ENCODE measurements at regions not wholly inside any gene's neighbourhood (a gene's known extent, or its start where the extent isn't known, plus 50 kb on each side); places are given as distances from the start of the nearest gene placed in this dataset.
"Not testable (repeated sequence)": the region's sequence is repeated elsewhere in the genome, so short reads cannot be mapped to it uniquely, and the experiment has no call there.

DNA sequence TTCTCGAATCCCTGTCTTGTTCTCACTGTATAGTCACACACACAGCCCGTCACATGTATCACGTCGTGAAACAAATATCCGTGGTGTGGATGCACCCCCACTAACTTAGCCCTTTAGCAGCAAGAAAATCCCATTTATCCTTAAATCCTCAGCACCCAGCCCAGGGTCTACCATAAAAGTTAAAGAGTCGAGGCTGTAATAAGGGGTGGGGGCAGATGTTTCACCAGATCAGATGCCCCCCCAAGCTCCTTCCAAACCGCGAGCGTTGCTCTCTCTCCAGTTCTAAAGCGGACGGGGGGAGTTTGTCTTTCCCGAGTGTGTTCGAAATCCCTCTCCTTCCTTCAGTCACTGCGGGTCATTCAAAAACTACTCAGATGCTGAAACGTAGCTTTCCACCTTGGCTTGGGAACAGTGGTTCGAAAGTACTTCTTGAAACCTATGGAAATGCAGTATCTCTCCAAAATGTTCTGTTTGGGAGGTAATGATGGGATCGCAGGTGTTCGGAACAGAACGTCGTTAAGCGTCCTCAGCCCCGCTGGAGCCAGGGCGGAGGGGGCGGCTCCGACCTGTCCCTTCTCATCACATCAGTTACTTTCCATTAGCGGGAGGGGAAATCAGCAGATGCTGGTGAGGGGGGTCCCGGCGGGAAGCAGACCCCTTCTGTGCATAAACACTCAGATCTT, 156.2 kb downstream of the BRD1 start:
- H3K4me3 Mint-ChIP-seq = peak overlapping the region; percentile 65 to 75 (median 71)
- TF ChIP-seq, protein P1, sequence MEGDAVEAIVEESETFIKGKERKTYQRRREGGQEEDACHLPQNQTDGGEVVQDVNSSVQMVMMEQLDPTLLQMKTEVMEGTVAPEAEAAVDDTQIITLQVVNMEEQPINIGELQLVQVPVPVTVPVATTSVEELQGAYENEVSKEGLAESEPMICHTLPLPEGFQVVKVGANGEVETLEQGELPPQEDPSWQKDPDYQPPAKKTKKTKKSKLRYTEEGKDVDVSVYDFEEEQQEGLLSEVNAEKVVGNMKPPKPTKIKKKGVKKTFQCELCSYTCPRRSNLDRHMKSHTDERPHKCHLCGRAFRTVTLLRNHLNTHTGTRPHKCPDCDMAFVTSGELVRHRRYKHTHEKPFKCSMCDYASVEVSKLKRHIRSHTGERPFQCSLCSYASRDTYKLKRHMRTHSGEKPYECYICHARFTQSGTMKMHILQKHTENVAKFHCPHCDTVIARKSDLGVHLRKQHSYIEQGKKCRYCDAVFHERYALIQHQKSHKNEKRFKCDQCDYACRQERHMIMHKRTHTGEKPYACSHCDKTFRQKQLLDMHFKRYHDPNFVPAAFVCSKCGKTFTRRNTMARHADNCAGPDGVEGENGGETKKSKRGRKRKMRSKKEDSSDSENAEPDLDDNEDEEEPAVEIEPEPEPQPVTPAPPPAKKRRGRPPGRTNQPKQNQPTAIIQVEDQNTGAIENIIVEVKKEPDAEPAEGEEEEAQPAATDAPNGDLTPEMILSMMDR (IDR thresholded peaks at IDR 0.05; ENCODE audit: unreplicated experiment in 3 of 3) = no peak

DNA sequence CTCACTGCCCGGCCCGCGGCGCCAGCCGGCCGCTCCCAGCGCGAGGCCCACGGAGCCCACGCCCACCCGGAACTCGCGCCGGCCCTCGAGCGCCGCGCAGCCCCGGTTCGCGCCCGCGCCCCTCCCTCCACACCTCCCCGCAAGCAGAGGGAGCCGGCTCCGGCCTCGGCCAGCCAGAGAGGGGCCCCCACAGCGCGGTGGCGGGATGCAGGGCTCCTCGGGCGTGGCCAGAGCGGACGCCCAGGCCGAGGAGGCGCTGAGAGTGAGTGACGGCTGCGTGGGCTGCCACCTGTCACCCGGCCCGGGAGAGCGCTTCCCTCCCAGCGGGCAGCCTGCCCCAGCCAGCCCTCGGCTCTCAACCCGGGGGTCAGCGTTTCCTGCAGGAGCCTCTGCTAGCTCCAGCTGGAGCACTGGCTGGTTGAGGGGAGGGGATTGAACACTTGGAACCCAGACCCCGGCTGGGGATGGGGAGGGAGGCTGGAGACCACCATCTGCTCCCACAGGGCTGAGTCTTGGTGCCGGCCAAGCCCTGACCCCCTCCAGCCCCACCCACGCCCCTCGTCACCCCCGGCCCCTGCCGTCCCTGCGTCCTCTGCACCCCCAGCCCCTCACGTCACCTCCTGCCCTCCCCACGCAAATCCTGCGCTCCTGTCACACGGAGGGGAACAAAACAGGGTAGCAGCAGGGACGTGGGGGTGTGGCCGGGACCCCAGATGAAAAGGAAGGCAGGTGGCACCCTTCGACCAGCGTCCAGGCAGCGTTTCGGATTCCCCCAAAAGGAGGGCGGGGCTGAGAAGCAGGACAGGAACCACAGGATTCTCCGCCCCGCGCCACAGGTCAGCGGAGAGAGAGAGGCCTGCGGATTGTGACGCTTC, 157.0 kb downstream of the BRD1 start:
- no peaks in the 10 kb centered on the region for H3K36me3 Mint-ChIP-seq (ENCODE audit: low read depth)
- peak overlapping the region; percentile 65 to 75 (median 71) for H3K4me3 Mint-ChIP-seq
- H3K4me1 Mint-ChIP-seq = peaks cover 17% of the 10 kb centered on the region
- peaks cover 5% of the 10 kb centered on the region for H3K9me3 Mint-ChIP-seq
- H3K27me3 Mint-ChIP-seq (ENCODE audit: low read depth) = peaks cover 76% of the 10 kb centered on the region
- TF ChIP-seq, protein P1 (IDR thresholded peaks at IDR 0.05; ENCODE audit: unreplicated experiment in 3 of 3) = no peak
- H3K27ac Mint-ChIP-seq = no peak overlapping the region

More for the DNA sequence above, 156.2 kb downstream of the BRD1 start:
- no peak overlapping the region for H3K27ac Mint-ChIP-seq
- no peaks in the 10 kb centered on the region for H3K36me3 Mint-ChIP-seq (ENCODE audit: low read depth)
- peaks cover 2% of the 10 kb centered on the region for H3K9me3 Mint-ChIP-seq
- peaks cover 77% of the 10 kb centered on the region for H3K27me3 Mint-ChIP-seq (ENCODE audit: low read depth)
- H3K4me1 Mint-ChIP-seq = peaks cover 12% of the 10 kb centered on the region

DNA sequence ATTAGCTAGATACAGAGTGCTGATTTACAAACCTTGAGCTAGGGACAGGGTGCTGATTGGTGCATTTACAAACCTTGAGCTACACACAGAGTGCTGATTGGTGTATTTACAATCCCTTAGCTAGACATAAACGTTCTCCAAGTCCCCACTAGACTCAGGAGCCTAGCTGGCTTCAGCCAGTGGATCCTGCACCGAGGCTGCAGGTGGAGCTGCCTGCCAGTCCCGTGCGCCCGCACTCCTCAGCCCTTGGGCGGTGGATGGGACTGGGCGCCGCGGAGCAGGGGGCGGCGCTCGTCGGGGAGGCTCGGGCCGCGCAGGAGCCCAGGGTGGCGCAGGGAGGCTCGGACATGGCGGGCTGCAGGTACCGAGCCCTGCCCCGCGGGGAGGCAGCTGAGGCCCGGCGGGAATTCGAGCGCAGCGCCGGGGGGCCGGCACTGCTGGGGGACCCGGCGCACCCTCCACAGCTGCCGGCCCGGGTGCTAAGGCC, 157.7 kb downstream of the BRD1 start:
- H3K9me3 Mint-ChIP-seq; H3K27ac Mint-ChIP-seq; H3K36me3 Mint-ChIP-seq (ENCODE audit: low read depth); H3K4me3 Mint-ChIP-seq: not testable (repeated sequence)
- H3K4me1 Mint-ChIP-seq = peaks cover 17% of the 10 kb centered on the region
- peaks cover 74% of the 10 kb centered on the region for H3K27me3 Mint-ChIP-seq (ENCODE audit: low read depth)

DNA sequence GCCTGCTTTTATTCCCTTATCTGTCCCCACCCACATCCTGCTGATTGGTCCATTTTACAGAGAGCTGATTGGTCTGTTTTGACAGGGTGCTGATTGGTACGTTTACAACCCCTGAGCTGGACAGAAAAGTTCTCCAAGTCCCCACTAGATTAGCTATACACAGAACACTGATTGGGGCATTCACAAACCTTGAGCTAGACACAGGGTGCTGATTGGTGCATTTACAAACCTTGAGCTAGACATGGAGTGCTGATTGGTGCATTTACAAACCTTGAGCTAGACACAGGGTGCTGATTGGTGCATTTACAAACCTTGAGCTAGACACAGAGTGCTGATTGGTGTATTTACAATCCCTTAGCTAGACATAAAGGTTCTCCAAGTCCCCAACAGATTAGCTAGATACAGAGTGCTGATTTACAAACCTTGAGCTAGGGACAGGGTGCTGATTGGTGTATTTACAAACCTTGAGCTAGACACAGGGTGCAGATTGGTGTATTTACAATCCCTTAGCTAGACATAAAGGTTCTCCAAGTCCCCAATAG, 158.2 kb downstream of the BRD1 start:
- Mint-ChIP-seq H3K4me1 (peaks cover 17% of the 10 kb centered on the region), H3K27me3 (ENCODE audit: low read depth) (peaks cover 73% of the 10 kb centered on the region), H3K4me3 (peak overlapping the region in 2 of 3 experiments; percentile 23 to 24)
- H3K36me3 Mint-ChIP-seq (ENCODE audit: low read depth); H3K9me3 Mint-ChIP-seq; H3K27ac Mint-ChIP-seq: not testable (repeated sequence)

DNA sequence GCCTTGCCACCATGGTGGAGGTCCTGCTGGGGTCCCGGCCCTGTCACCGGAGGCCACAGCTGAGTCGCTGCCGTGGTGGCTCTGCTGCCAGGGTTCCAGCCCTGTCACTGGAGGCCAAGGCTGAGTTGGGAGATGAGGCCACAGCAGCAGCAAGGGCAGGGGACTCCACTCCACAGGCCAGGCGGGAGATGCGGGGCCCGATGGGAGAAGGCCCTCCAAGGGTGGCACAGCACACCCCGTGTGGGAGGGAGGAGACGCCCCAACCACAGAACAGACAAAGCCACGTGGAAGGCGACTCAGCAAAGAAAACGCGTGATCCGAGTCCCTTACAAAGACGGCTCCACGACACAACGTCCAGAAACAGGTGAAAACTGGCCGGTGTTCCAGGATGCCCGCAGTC, 159.3 kb downstream of the BRD1 start:
- H3K27ac Mint-ChIP-seq = no peak overlapping the region
- H3K36me3 Mint-ChIP-seq (ENCODE audit: low read depth) = no peaks in the 10 kb centered on the region
- TF ChIP-seq, protein P1 (IDR thresholded peaks at IDR 0.05; ENCODE audit: unreplicated experiment in 3 of 3) = no peak
- H3K4me3 Mint-ChIP-seq = no peak overlapping the region
- peaks cover 17% of the 10 kb centered on the region for H3K4me1 Mint-ChIP-seq
- peaks cover 64% of the 10 kb centered on the region for H3K27me3 Mint-ChIP-seq (ENCODE audit: low read depth)
- H3K9me3 Mint-ChIP-seq = peaks cover 5% of the 10 kb centered on the region

DNA sequence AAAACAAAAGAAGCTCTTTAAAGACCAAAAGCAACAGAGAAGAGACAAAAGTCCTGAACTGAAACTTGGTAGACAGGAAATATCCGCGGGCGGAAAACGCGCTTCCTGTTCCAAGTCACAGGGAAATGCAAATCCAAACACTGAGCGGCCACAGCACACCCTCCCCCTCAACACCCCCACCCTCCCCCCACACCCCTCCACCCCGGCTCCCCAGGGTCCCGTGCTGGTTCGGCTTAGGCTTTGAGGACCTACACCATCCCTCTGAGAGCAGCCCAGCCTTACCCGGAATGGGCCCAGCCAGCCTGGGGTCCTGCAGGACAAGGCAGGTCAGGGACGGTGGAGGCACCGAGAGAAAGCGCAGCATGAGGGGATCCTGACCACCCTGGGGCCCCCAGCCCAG, 160.4 kb downstream of the BRD1 start:
- Mint-ChIP-seq H3K27me3 (ENCODE audit: low read depth) (peaks cover 66% of the 10 kb centered on the region), H3K9me3 (peaks cover 5% of the 10 kb centered on the region), H3K36me3 (ENCODE audit: low read depth) (no peaks in the 10 kb centered on the region), H3K27ac (peak overlapping the region in 1 of 3 experiments; percentile 66), H3K4me1 (peaks cover 17% of the 10 kb centered on the region), H3K4me3 (peak overlapping the region in 2 of 3 experiments; percentile 38 to 46)
- TF ChIP-seq, protein P1 (IDR thresholded peaks at IDR 0.05; ENCODE audit: unreplicated experiment in 3 of 3) = no peak

All from nephron (organoid).